ENCODE measurements at regions not wholly inside any gene's neighbourhood (a gene's known extent, or its start where the extent isn't known, plus 50 kb on each side); places are given as distances from the start of the nearest gene placed in this dataset.

DNA sequence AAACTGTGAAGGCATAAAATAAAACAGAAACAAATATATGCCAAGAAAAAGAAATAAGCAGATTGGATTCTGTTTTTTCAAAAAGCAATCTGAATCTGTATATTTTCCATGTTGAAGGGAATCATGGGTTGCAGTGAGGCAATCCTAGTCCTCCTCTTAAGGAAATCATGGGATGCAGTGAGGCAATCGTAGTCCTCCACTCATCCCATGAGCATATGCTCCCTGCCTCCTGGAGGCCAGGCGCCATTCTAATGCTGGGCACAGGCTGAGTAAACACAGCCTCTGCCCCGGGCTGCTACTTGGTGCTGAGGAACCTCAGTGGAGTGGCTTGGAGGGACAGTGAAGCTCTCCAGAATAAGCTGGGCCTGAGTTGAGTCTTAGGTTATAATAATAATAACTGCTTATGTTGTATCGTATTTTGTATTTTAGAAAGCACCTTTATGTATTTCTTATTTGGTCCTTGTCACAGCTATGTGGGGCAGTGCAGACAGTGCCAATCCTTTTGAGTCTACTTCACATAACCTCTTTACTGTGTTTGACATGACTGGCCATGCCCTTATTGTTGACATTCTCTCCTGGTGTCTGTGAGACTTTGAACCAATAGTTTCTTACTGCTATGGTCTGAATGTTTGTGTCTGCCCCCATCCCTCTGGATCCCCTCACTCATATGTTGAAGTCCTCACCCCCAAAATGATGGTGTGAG, 56.6 kb upstream of the CITED2 start:
- no peak for DNase-seq (ENCODE audit: low read depth)

DNA sequence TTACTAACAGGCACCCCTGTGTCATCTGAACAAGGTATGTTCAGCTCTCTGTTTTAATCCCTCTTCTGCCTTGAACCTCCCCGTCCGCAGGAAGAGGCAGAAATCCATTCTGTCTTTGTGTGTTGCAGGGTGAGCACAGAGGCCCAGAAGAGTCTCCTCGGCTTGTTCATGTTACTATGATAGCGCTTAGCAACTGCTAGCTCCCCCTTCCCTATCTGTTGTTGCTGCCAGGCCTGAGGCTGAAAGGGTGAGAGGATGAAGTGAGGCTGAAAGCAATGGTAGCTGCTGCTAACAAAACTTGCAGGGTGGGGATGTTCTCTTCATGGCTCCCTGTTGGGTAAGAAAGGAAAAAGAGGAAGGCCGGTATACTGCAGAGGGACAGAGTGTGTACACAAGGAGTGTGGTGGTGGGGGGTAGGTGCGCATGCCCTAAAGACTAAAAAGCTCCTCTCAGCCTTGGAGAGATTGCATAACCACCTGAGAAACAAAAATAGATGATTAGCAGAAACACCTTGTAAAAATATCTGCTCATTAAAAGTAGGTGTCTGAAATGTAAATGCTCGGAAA, 55.2 kb upstream of the CITED2 start:
- DNase-seq (ENCODE audit: low read depth) = no peak

DNA sequence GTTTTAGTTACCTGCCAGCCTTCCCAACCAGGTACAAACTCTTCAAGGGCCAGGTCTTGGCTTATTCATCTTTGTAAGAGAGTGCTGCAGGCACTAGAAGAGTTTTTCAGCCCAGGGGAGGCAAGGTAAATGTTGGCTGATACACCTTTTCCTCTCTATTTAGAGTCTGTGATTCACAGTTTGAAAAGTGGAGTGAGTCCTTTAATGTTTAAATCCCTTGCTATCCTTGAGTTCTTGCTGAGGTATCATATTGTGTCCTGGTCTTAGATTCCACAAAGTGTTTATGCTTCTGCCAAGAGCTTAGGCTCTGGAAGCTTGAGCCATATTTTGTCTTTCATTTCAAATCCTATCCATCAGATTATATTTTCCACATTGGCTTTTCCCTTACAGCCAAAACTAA, 52.8 kb upstream of the CITED2 start:
- DNase-seq (ENCODE audit: low read depth) = no peak

DNA sequence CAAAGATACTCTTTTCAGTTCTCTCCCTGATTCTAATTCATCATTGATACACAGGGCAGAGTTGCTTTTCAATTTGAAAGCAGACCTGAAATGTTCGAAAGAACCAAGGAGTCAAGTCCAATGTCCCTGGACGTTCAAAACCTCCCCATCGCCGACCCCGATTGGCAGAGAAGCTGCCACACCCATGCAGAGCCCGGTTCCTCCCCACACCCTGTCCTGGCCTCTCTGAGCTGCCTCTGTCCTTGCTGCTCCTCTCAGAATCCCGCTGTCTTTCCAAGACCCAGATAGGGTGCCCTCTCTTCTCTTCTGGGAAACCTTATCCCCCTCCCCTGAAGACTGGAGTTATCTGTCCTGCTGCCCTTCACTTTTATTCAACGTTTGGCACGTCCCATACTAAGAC, 52.3 kb upstream of the CITED2 start:
- DNase-seq (ENCODE audit: low read depth) = no peak

DNA sequence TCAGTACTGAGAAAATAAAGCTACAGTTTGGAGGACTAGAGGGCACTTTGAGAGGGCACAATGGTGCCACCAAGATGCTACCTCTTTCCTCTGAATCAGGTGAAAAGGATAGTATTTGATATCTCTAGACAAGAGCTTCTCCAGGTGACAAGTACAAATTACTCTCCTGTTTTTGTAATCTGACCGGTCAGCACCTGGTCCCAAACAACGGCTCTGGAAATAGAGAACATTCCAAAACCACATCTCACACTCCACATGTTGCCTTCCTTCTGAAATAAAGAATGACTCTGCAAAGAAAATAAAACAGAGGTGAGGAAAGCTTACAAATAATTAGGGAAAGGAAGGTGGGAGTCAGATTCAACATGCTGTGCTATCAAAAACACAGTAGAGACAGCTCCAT, 51.3 kb upstream of the CITED2 start:
- no peak for DNase-seq (ENCODE audit: low read depth)

DNA sequence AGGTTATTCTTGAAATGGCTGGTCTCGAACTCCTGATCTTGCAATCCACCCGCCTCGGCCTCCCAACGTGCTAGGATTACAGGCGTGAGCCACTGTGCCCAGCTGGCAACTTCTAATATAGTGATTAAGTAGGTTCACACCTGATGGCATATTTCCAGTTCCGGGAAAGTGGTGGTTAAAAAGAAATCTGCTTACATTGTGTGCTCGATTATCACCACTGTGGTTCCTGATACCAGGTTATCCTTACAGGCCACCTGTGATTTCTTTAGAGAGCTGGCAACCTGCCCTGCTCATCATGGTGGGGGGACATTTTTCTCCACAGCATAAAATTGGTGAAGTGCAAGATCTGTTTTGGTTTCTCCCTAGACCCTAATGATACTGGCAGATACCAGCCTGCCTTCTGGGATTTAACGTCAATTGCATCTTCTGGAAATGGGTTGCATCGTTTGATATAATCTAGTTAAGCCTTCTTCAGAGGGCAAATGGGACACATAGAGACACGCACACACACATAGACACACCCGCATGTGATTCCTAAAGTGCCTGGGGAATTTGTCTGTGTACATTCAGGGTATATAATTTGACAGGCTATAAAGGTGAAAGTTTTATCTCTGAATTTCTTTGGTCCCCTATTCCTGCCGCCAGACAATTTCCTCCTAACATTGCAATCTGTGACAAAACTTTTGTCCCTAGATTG, 49.7 kb upstream of the CITED2 start:
- DNase-seq (ENCODE audit: low read depth) = no peak
